Smooth muscle cell (in vitro differentiated cells): ENCODE measurements at regions not wholly inside any gene's neighbourhood (a gene's known extent, or its start where the extent isn't known, plus 50 kb on each side); places are given as distances from the start of the nearest gene placed in this dataset.

ENCODE experiments used
- DNase-seq: peaks from one replicate; lab custom pipeline; 2025; ENCODE audit not compliant: unreplicated experiment; lab: John Stamatoyannopoulos, UW
- H2AFZ ChIP-seq: fragments of 200-600 bp; sonication (generic); 2 replicates; pipeline ENCODE4 v1.6.0; 2016; ENCODE audit warnings: antibody characterized with exemption, low read depth, mild to moderate bottlenecking
- H3F3A ChIP-seq: fragments of 200-600 bp; sonication (generic); 2 replicates; pipeline ENCODE4 v1.6.0; 2017; ENCODE audit warnings: antibody characterized with exemption, low read depth
- H3K27ac ChIP-seq: fragments of 200-600 bp; sonication (generic); 2 replicates; pipeline ENCODE4 v1.5.1; 2016; ENCODE audit warnings: low read depth, mild to moderate bottlenecking
- H3K27me3 ChIP-seq: fragments of 200-600 bp; sonication (generic); 2 replicates; pipeline ENCODE4 v1.6.1; 2016; ENCODE audit warnings: low read depth, mild to moderate bottlenecking
- H3K36me3 ChIP-seq: fragments of 200-600 bp; sonication (generic); 2 replicates; pipeline ENCODE4 v1.5.1; 2016; ENCODE audit warnings: low read depth
- H3K4me1 ChIP-seq: fragments of 200-600 bp; sonication (generic); 2 replicates; pipeline ENCODE4 v1.5.1; 2016; ENCODE audit warnings: low read depth
- H3K4me2 ChIP-seq: fragments of 200-600 bp; sonication (generic); 2 replicates; pipeline ENCODE4 v1.6.0; 2016; ENCODE audit warnings: mild to moderate bottlenecking
- H3K4me3 ChIP-seq: fragments of 200-600 bp; sonication (generic); 2 replicates; pipeline ENCODE4 v1.5.1; 2016; ENCODE audit warnings: mild to moderate bottlenecking
- H3K79me2 ChIP-seq: fragments of 200-600 bp; sonication (generic); 2 replicates; pipeline ENCODE4 v1.6.0; 2016; ENCODE audit warnings: low read depth, mild to moderate bottlenecking
- H3K9ac ChIP-seq: fragments of 200-600 bp; sonication (generic); 2 replicates; pipeline ENCODE4 v1.6.0; 2016; ENCODE audit warnings: low read depth
- H3K9me3 ChIP-seq: fragments of 200-600 bp; sonication (generic); replicated peaks from 2 replicates; pipeline ENCODE4 v1.5.1; 2016; ENCODE audit warnings: low read depth
- H4K20me1 ChIP-seq: fragments of 200-600 bp; sonication (generic); 2 replicates; pipeline ENCODE4 v1.6.0; 2016; ENCODE audit warnings: low read depth
- CTCF ChIP-seq: fragments of 200-600 bp; sonication (generic); IDR thresholded peaks from 2 replicates; pipeline ENCODE4 v1.5.1; 2017; ENCODE audit warnings: borderline replicate concordance, mild to moderate bottlenecking, antibody characterized with exemption; ENCODE audit not compliant: insufficient read depth, poor library complexity, severe bottlenecking
- WGBS: methylation state at CpG from one replicate; pipeline ENCODE4 v1.1.7; 2016; ENCODE audit warnings: low lambda C conversion rate; 5-methylcytosine and 5-hydroxymethylcytosine counted together

GRCh38 chr21:38599381-38599975 is 101.2 kb upstream of the ERG start:
- Histone ChIP-seq H4K20me1 (no peaks in the 10 kb centered on the region), H3K9me3 (no peaks in the 10 kb centered on the region), H2AFZ (no peak overlapping the region), H3K79me2 (peaks cover 46% of the 10 kb centered on the region), H3K4me1 (no peaks in the 10 kb centered on the region), H3K27ac (no peak overlapping the region), H3F3A (no peaks in the 10 kb centered on the region), H3K27me3 (no peaks in the 10 kb centered on the region), H3K36me3 (no peaks in the 10 kb centered on the region), H3K4me2 (no peak overlapping the region), H3K9ac (no peak overlapping the region), H3K4me3 (no peak overlapping the region)
- TF ChIP-seq CTCF = no peak
- no peak for DNase-seq
- WGBS = 90% methylated on average over 8 of the region's 8 CpGs

GRCh38 chr21:38600106-38600505 is 101.8 kb upstream of the ERG start:
- no peaks in the 10 kb centered on the region for H3K36me3 ChIP-seq
- H3K27ac ChIP-seq = no peak overlapping the region
- no peaks in the 10 kb centered on the region for H4K20me1 ChIP-seq
- WGBS = 98% methylated on average over 7 of the region's 7 CpGs
- H3K27me3 ChIP-seq = no peaks in the 10 kb centered on the region
- no peak overlapping the region for H3K4me3 ChIP-seq
- no peak for DNase-seq
- H3K79me2 ChIP-seq = peaks cover 45% of the 10 kb centered on the region
- no peaks in the 10 kb centered on the region for H3K9me3 ChIP-seq
- no peaks in the 10 kb centered on the region for H3K4me1 ChIP-seq
- H3K9ac ChIP-seq = no peak overlapping the region
- H3K4me2 ChIP-seq = no peak overlapping the region
- no peak for TF ChIP-seq CTCF
- H3F3A ChIP-seq = no peaks in the 10 kb centered on the region
- no peak overlapping the region for H2AFZ ChIP-seq

- Histone ChIP-seq H3K79me2 (peaks cover 58% of the 10 kb centered on the region), H3K36me3 (no peaks in the 10 kb centered on the region), H3K4me1 (no peaks in the 10 kb centered on the region), H3K4me2 (peak overlapping the region; percentile 0), H3K27me3 (no peaks in the 10 kb centered on the region), H3F3A (no peaks in the 10 kb centered on the region), H3K4me3 (no peak overlapping the region), H3K9ac (no peak overlapping the region), H4K20me1 (no peaks in the 10 kb centered on the region), H2AFZ (no peak overlapping the region), H3K9me3 (no peaks in the 10 kb centered on the region), H3K27ac (no peak overlapping the region)
- no peak for DNase-seq
- 65% methylated on average over 3 of the region's 3 CpGs for WGBS
- TF ChIP-seq CTCF = no peak
Measured at GRCh38 chr21:38605236-38605635, 107.0 kb upstream of the ERG start.

- no peak for TF ChIP-seq CTCF
- no peak overlapping the region for H3K4me2 ChIP-seq
- no peak overlapping the region for H3K9ac ChIP-seq
- H3K4me1 ChIP-seq = no peaks in the 10 kb centered on the region
- no peak for DNase-seq
- H3K27ac ChIP-seq = no peak overlapping the region
- WGBS = 79% methylated on average over 4 of the region's 4 CpGs
- H3K9me3 ChIP-seq = no peaks in the 10 kb centered on the region
- no peaks in the 10 kb centered on the region for H3F3A ChIP-seq
- no peaks in the 10 kb centered on the region for H4K20me1 ChIP-seq
- H3K36me3 ChIP-seq = no peaks in the 10 kb centered on the region
- H3K79me2 ChIP-seq = peaks cover 43% of the 10 kb centered on the region
- no peaks in the 10 kb centered on the region for H3K27me3 ChIP-seq
- no peak overlapping the region for H3K4me3 ChIP-seq
- H2AFZ ChIP-seq = no peak overlapping the region
Measured at GRCh38 chr21:38609580-38609979, 111.3 kb upstream of the ERG start.
